ENCODE measurements at regions not wholly inside any gene's neighbourhood (a gene's known extent, or its start where the extent isn't known, plus 50 kb on each side); places are given as distances from the start of the nearest gene placed in this dataset.

DNA sequence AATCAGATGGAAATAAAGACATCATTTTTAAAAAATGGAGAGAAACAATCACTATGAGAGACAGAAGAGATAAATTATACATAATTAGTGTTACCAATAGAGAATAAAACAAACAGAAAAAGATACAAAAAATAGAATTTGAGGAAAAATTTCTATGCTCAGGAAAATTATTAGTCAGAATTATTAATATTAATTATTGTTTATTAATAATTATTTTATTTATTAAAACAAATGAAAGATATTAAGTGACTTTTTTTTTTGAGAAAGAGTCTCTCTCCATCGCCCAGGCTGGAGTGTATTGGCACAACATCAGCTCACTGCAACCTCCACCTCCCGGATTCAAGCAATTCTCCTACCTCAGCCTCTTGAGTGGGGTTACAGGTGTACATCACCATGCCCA lies 299.8 kb upstream of the NR5A2 start:
- no peaks in the 10 kb centered on the region for H3K4me1 ChIP-seq (ENCODE audit: control insufficient read depth, insufficient read depth, low read length)
- CTCF ChIA-PET, result interaction anchor here (0.6 kb wide), 1 partner anchor 761 kb away, joined by 4 read pairs; no protein-coding TSS in a partner anchor
- POLR2A ChIA-PET, result no interaction called here
- no peaks in the 10 kb centered on the region for H3K36me3 ChIP-seq (ENCODE audit: control insufficient read depth in 2 of 2, insufficient read depth in 1 of 2, low read length in 2 of 2)
- H3K27ac ChIP-seq (ENCODE audit: extremely low read depth, low read depth, low read length), result no peak overlapping the region
- TF ChIP-seq ZNF624 (tag by site-specific recombination; IDR thresholded peaks at IDR 0.05) (no peak), ZNF837 (tag by site-specific recombination; IDR thresholded peaks at IDR 0.05) (no peak), ZNF792 (tag by site-specific recombination; IDR thresholded peaks at IDR 0.05) (no peak), ZBTB26 (tag by site-specific recombination; optimal IDR thresholded peaks at IDR 0.05) (no peak), ZFP69B (tag by site-specific recombination; IDR thresholded peaks at IDR 0.05) (no peak)
- no peak overlapping the region for H3K4me3 ChIP-seq (ENCODE audit: low read depth, low read length)
- H3K9me3 ChIP-seq (ENCODE audit: control insufficient read depth, insufficient read depth, low read depth, low read length), result no peaks in the 10 kb centered on the region

GRCh38 chr1:199728345-199728744 lies 299.2 kb upstream of the NR5A2 start:
- Histone ChIP-seq H3K4me3 (ENCODE audit: low read depth, low read length) (no peak overlapping the region), H3K36me3 (ENCODE audit: control insufficient read depth in 2 of 2, insufficient read depth in 1 of 2, low read length in 2 of 2) (no peaks in the 10 kb centered on the region), H3K27ac (ENCODE audit: extremely low read depth, low read depth, low read length) (no peak overlapping the region), H3K9me3 (ENCODE audit: control insufficient read depth, insufficient read depth, low read depth, low read length) (no peaks in the 10 kb centered on the region), H3K4me1 (ENCODE audit: control insufficient read depth, insufficient read depth, low read length) (no peaks in the 10 kb centered on the region)
- ChIA-PET POLR2A (no interaction called here), CTCF (no interaction called here)
- TF ChIP-seq, protein P1, sequence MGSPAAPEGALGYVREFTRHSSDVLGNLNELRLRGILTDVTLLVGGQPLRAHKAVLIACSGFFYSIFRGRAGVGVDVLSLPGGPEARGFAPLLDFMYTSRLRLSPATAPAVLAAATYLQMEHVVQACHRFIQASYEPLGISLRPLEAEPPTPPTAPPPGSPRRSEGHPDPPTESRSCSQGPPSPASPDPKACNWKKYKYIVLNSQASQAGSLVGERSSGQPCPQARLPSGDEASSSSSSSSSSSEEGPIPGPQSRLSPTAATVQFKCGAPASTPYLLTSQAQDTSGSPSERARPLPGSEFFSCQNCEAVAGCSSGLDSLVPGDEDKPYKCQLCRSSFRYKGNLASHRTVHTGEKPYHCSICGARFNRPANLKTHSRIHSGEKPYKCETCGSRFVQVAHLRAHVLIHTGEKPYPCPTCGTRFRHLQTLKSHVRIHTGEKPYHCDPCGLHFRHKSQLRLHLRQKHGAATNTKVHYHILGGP (tag by site-specific recombination; IDR thresholded peaks at IDR 0.05), result no peak
- TF ChIP-seq KLF1 (tag by site-specific recombination; IDR thresholded peaks at IDR 0.05), result no peak
- no peak for TF ChIP-seq ZFP69B (tag by site-specific recombination; IDR thresholded peaks at IDR 0.05)
- TF ChIP-seq ZNF157 (tag by site-specific recombination; IDR thresholded peaks at IDR 0.05), result no peak

DNA sequence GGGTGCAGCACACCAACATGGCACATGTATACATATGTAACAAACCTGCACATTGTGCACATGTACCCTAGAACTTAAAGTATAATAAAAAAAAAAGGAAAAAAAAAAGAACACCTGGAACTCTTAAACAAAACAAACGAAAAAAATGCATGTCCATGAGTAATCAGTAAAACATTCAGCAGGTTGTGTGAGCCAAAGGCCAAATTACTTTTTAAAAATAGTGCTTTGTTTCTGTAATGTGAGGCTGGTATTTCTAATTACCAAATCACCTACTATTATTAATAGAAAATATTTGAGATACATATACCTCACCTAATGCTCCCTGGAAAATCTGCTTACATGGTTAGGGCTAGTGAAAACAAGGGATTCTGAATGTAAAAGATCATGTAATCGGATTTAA lies 294.4 kb upstream of the NR5A2 start:
- peaks cover 6% of the 10 kb centered on the region; the same call in 1 of the 2 replicates for H3K4me1 ChIP-seq (ENCODE audit: control insufficient read depth, insufficient read depth, low read length)
- ChIA-PET CTCF (no interaction called here), POLR2A (no interaction called here)
- TF ChIP-seq ZNF585B (tag by site-specific recombination; IDR thresholded peaks at IDR 0.05) (no peak), ZBTB7A (tag by site-specific recombination; IDR thresholded peaks at IDR 0.05; ENCODE audit: low read depth) (no peak), ZNF248 (tag by site-specific recombination; IDR thresholded peaks at IDR 0.05) (no peak), ZNF654 (tag by site-specific recombination; IDR thresholded peaks at IDR 0.05; ENCODE audit: low read depth) (no peak), ZNF530 (tag by site-specific recombination; IDR thresholded peaks at IDR 0.05; ENCODE audit: low read depth) (no peak)
- H3K4me3 ChIP-seq (ENCODE audit: low read depth, low read length), result no peak overlapping the region
- H3K9me3 ChIP-seq (ENCODE audit: control insufficient read depth, insufficient read depth, low read depth, low read length), result no peaks in the 10 kb centered on the region
- H3K27ac ChIP-seq (ENCODE audit: extremely low read depth, low read depth, low read length), result no peak overlapping the region
- no peaks in the 10 kb centered on the region for H3K36me3 ChIP-seq (ENCODE audit: control insufficient read depth in 2 of 2, insufficient read depth in 1 of 2, low read length in 2 of 2)

DNA sequence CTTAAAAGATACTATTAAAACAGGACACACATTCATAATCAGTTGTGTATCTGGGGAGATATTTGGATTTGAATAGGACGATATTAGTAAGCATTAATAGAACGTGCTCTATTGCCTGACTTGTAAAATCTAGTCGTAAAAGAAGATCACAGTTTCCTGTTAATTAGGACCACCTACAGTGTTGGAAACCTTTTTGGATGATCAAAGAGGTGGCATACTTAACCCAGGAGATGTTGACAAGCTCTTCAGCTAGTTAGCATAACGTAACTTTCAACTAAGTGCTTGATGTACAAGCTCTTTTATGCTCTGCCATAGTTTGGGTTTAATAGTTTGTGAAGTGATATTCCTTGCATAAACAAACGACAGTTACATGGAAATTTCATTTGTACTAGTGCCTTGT lies 293.3 kb upstream of the NR5A2 start:
- TF ChIP-seq PRDM2 (tag by site-specific recombination; IDR thresholded peaks at IDR 0.05; ENCODE audit: borderline replicate concordance) (no peak), ZNF677 (tag by site-specific recombination; IDR thresholded peaks at IDR 0.05) (no peak), ZNF473 (tag by site-specific recombination; IDR thresholded peaks at IDR 0.05) (no peak), ZNF350 (tag by site-specific recombination; IDR thresholded peaks at IDR 0.05) (no peak), GLIS1 (tag by site-specific recombination; IDR thresholded peaks at IDR 0.05) (0 out of 2 replicates have a peak, but pooled peaks have one; percentile 6), ZSCAN23 (tag by site-specific recombination; IDR thresholded peaks at IDR 0.05) (no peak), OSR2 (tag by site-specific recombination; IDR thresholded peaks at IDR 0.05) (0 out of 2 replicates have a peak, but pooled peaks have one; percentile 26)
- POLR2A ChIA-PET, result no interaction called here
- Histone ChIP-seq H3K27ac (ENCODE audit: extremely low read depth, low read depth, low read length) (no peak overlapping the region), H3K4me3 (ENCODE audit: low read depth, low read length) (no peak overlapping the region), H3K9me3 (ENCODE audit: control insufficient read depth, insufficient read depth, low read depth, low read length) (no peaks in the 10 kb centered on the region), H3K4me1 (ENCODE audit: control insufficient read depth, insufficient read depth, low read length) (peaks cover 6% of the 10 kb centered on the region; the same call in 1 of the 2 replicates), H3K36me3 (ENCODE audit: control insufficient read depth in 2 of 2, insufficient read depth in 1 of 2, low read length in 2 of 2) (no peaks in the 10 kb centered on the region)
- CTCF ChIA-PET, result interaction anchor here (0.7 kb wide), 2 partner anchors 12 to 40 kb away, joined by 3 read pairs; no protein-coding TSS in a partner anchor

All from HEK293 (cell line).